ENCODE measurements at regions not wholly inside any gene's neighbourhood (a gene's known extent, or its start where the extent isn't known, plus 50 kb on each side); places are given as distances from the start of the nearest gene placed in this dataset.
"Not testable (repeated sequence)": the region's sequence is repeated elsewhere in the genome, so short reads cannot be mapped to it uniquely, and the experiment has no call there.

GRCh38 chr7:142452791-142453190 lies 194.9 kb upstream of the PRSS58 start:
- Histone ChIP-seq H3K4me1 (no peaks in the 10 kb centered on the region), H3K27ac (no peak overlapping the region), H3K4me3 (no peak overlapping the region), H3K36me3 (no peaks in the 10 kb centered on the region), H3K9me3 (no peaks in the 10 kb centered on the region), H3K27me3 (no peaks in the 10 kb centered on the region)
- TF ChIP-seq CTCF (IDR thresholded peaks at IDR 0.05), result no peak
- no peak for DNase-seq (ENCODE audit: low spot score)

GRCh38 chr7:142451817-142452216 lies 194.0 kb upstream of the PRSS58 start:
- Histone ChIP-seq H3K4me3 (no peak overlapping the region), H3K9me3 (no peaks in the 10 kb centered on the region), H3K27ac (no peak overlapping the region), H3K4me1 (no peaks in the 10 kb centered on the region), H3K36me3 (no peaks in the 10 kb centered on the region), H3K27me3 (no peaks in the 10 kb centered on the region)
- DNase-seq (ENCODE audit: low spot score), result no peak
- no peak for TF ChIP-seq CTCF (IDR thresholded peaks at IDR 0.05)

- H3K4me1 ChIP-seq, result no peaks in the 10 kb centered on the region
- no peak overlapping the region for H3K27ac ChIP-seq
- H3K4me3 ChIP-seq, result no peak overlapping the region
- H3K27me3 ChIP-seq, result no peaks in the 10 kb centered on the region
- no peak for TF ChIP-seq CTCF (IDR thresholded peaks at IDR 0.05)
- no peak for DNase-seq (ENCODE audit: low spot score)
- no peaks in the 10 kb centered on the region for H3K9me3 ChIP-seq
- H3K36me3 ChIP-seq, result no peaks in the 10 kb centered on the region
Measured at GRCh38 chr7:142451296-142451695, 193.4 kb upstream of the PRSS58 start.

- no peak for DNase-seq (ENCODE audit: low spot score)
- H3K4me3 ChIP-seq, result no peak overlapping the region
- no peaks in the 10 kb centered on the region for H3K36me3 ChIP-seq
- no peaks in the 10 kb centered on the region for H3K4me1 ChIP-seq
- TF ChIP-seq CTCF (IDR thresholded peaks at IDR 0.05), result no peak
- no peak overlapping the region for H3K27ac ChIP-seq
- H3K9me3 ChIP-seq, result no peaks in the 10 kb centered on the region
- H3K27me3 ChIP-seq, result no peaks in the 10 kb centered on the region
Measured at GRCh38 chr7:142450695-142451094, 192.8 kb upstream of the PRSS58 start.

GRCh38 chr7:142450206-142450605 lies 192.3 kb upstream of the PRSS58 start:
- no peak overlapping the region for H3K4me3 ChIP-seq

GRCh38 chr7:142448857-142449256 lies 191.0 kb upstream of the PRSS58 start:
- not testable (repeated sequence) for H3K27ac ChIP-seq; H3K27me3 ChIP-seq; H3K4me1 ChIP-seq; H3K9me3 ChIP-seq; H3K36me3 ChIP-seq; H3K4me3 ChIP-seq; DNase-seq (ENCODE audit: low spot score)

More at GRCh38 chr7:142450206-142450605, 192.3 kb upstream of the PRSS58 start:
- H3K36me3 ChIP-seq, result no peaks in the 10 kb centered on the region
- TF ChIP-seq CTCF (IDR thresholded peaks at IDR 0.05), result no peak
- H3K9me3 ChIP-seq, result no peaks in the 10 kb centered on the region
- DNase-seq (ENCODE audit: low spot score), result no peak
- H3K27me3 ChIP-seq, result no peaks in the 10 kb centered on the region
- no peak overlapping the region for H3K27ac ChIP-seq
- H3K4me1 ChIP-seq, result no peaks in the 10 kb centered on the region

Measured in right atrium auricular region (tissue), 2 donors.